D721Med (cell line): ENCODE measurements at regions not wholly inside any gene's neighbourhood (a gene's known extent, or its start where the extent isn't known, plus 50 kb on each side); places are given as distances from the start of the nearest gene placed in this dataset.
"Not testable (repeated sequence)": the region's sequence is repeated elsewhere in the genome, so short reads cannot be mapped to it uniquely, and the experiment has no call there.

ENCODE experiments used
- DNase-seq: peaks from one replicate; pipeline ENCODE4 v3.0.0; 2011; ENCODE audit warnings: low spot score; ENCODE audit not compliant: insufficient read length
- FAIRE-seq: peaks from 2 replicates; lab custom pipeline; 2011; peaks lifted over from hg19 to GRCh38; lab: Jason Lieb, UNC

DNA sequence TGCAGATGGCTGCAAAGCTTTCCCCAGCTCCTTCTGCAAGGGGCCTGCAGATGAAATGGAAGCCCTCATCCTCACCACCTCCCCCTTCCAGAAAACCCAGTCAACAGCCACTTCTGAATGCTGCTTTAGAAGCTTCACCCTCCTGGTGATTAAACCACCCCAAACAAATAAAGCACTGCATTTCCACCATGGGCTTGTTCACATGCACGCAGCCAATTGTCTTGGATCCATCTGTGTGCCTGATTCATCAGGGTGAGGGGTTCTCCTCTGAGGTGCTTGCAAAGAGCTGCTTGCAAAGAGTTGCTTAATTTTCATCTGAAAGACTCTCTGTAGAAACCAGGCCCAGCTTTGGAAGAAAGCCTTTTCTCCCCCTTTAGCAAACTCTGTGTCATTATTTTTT lies 184.0 kb upstream of the OSBPL11 start:
- not testable (repeated sequence) for FAIRE-seq, DNase-seq

GRCh38 chr3:125779918-125780317 lies 184.6 kb upstream of the OSBPL11 start:
- not testable (repeated sequence) for DNase-seq, FAIRE-seq

- not testable (repeated sequence) for FAIRE-seq
Observed at GRCh38 chr3:125781678-125782077, 186.4 kb upstream of the OSBPL11 start.

GRCh38 chr3:125790312-125790711 lies 178.7 kb upstream of the ROPN1B start:
- not testable (repeated sequence) for FAIRE-seq, DNase-seq

More at GRCh38 chr3:125781678-125782077, 186.4 kb upstream of the OSBPL11 start:
- not testable (repeated sequence) for DNase-seq

- DNase-seq, FAIRE-seq: not testable (repeated sequence)
Observed at GRCh38 chr3:125791021-125791420, 178.0 kb upstream of the ROPN1B start.

DNA sequence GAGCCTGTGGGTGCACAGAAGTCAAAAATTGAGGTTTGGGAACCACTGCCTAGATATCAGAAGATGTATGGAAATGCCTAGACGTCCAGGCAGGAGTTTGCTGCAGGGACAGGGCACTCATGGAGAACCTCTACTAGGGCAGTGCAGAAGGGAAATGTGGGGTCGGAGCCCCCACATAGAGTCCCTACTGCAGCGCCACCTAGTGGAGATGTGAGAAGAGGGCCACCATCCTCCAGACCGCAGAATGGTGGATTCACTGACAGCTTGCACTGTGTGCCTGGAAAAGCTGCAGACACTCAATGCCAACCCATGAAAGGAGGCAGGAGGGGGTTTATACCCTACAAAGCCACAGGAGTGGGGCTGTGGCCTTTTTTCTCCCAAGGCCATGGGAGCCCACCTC lies 159.0 kb upstream of the ROPN1B start:
- FAIRE-seq, DNase-seq: not testable (repeated sequence)

DNA sequence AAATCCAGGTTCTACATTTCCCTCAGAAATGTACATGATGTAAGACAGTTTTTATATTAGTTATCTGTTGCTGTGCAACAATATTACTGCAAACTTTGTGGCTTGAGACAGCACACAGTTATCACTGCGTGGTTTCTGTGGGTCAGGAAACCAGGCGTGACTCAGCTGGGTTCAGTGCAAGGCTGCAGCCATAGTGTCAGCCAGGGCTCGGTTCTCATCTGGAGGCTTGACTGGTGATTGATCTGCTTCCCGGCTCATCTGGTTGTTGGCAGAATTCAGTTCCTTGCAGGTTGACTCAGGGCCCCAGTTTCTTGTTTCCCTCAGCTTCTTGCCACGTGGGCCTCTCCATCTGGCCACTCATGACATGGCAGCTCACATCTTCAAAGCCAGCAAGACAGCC lies 146.8 kb upstream of the ROPN1B start:
- DNase-seq, FAIRE-seq: not testable (repeated sequence)

- DNase-seq, FAIRE-seq: not testable (repeated sequence)
Observed at GRCh38 chr3:125831005-125831750, 137.8 kb upstream of the ROPN1B start.

GRCh38 chr3:125835562-125835961 lies 133.4 kb upstream of the ROPN1B start:
- not testable (repeated sequence) for DNase-seq, FAIRE-seq

GRCh38 chr3:125836011-125836551 lies 132.9 kb upstream of the ROPN1B start:
- FAIRE-seq, DNase-seq: not testable (repeated sequence)

GRCh38 chr3:125836786-125837185 lies 132.2 kb upstream of the ROPN1B start:
- not testable (repeated sequence) for FAIRE-seq, DNase-seq

- FAIRE-seq, DNase-seq: not testable (repeated sequence)
Observed at GRCh38 chr3:125838857-125839256, 130.1 kb upstream of the ROPN1B start.

DNA sequence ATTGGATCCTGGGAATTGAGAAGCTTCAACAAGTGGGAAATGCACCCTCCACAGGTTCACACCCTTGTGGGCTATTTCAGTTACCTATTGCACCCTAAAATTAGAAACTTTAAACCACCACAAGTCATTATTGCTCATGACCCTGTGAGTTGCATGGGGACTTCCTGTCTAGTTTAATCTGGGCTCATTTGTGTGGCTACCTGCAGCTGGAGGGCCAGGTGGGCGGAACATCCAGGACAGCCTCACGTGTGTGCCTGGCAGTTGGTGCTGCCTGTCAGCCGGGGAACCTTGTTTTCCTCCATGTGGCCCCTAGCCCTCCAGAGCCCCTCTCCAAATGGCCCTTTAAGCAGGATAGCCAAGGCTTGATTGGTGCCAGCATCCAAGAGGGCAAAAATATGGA lies 128.5 kb upstream of the ROPN1B start:
- DNase-seq, FAIRE-seq: not testable (repeated sequence)

DNA sequence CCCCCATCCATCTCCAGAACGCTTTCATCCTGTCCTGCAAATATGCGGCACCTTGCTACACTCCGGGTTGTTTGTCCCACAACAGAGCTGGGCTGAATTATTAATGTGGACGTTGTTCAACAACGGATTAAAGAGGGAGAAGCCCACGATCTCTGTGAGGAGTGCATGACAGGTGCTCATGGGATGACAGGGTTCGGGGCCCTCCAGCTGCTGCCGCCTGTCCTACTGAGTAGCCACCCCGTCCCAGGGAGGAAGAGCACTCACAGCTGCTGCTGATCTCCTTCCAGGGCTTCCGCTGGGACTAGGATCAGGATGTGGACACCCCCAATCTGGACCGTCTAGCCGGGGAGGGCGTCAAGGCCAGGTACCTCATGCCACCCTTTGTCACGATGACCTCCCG lies 121.0 kb upstream of the ROPN1B start:
- not testable (repeated sequence) for FAIRE-seq, DNase-seq

GRCh38 chr3:125855006-125855405 lies 114.0 kb upstream of the ROPN1B start:
- not testable (repeated sequence) for DNase-seq, FAIRE-seq

GRCh38 chr3:125860547-125860946 lies 108.4 kb upstream of the ROPN1B start:
- not testable (repeated sequence) for DNase-seq, FAIRE-seq

GRCh38 chr3:125862841-125863254 lies 106.1 kb upstream of the ROPN1B start:
- DNase-seq, FAIRE-seq: not testable (repeated sequence)

- FAIRE-seq, DNase-seq: not testable (repeated sequence)
Observed at GRCh38 chr3:125864532-125864931, 104.4 kb upstream of the ROPN1B start.

DNA sequence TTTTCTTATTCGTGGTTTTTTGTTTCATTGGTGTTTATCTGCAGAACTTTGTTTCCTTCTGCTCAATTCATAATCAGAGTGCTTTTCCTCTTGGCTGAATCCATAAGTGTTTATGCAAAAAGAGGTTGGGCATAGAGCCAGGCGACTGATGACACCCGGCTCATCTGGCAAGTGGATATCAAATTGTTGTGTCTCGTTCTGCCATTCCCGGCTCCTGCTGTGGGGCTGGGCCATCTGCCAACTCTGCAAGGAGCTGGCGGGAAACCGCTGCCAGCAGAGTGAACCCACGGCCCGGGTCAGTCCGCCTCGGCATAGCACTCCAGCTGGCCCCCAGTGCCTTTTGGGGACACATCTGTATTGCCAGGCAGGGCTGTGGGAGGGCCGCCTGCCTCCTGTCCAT lies 83.0 kb upstream of the ROPN1B start:
- FAIRE-seq, DNase-seq: not testable (repeated sequence)

- not testable (repeated sequence) for FAIRE-seq, DNase-seq
Observed at GRCh38 chr3:125899181-125899580, 69.8 kb upstream of the ROPN1B start.

DNA sequence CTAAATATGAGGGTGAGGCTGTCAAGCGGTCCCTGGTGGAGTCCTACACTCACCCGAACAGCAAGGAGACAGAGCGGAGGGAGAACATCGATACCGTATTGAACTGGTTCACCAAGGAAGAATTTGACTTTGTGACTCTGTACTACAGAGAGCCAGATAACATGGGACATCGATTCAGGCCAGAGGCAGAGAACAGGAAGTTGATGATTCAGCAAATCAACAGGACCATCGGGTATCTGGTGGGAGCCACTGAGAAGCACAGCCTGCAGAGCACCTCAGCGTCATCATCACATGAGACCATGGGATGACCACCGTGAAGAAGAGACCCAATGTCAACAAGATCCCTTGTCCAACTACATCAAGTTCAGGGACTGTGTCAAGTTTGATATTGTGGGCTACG lies 67.5 kb upstream of the ROPN1B start:
- not testable (repeated sequence) for FAIRE-seq

More for the DNA sequence above, 67.5 kb upstream of the ROPN1B start:
- not testable (repeated sequence) for DNase-seq
